Esophagus mucosa (tissue), 1 donor: ENCODE measurements at regions not wholly inside any gene's neighbourhood (a gene's known extent, or its start where the extent isn't known, plus 50 kb on each side); places are given as distances from the start of the nearest gene placed in this dataset.

Experiments
- ATAC-seq: fragments of 200-7000 bp; cut with Tn5 transposase; one replicate; pipeline ENCODE4 v1.9.1; 2020
- donor health status: DM: yes; HTN: yes; CAD: no.

GRCh38 chr14:34122081-34122480 lies 171.2 kb upstream of the EGLN3 start:
- ATAC-seq: no peak

DNA sequence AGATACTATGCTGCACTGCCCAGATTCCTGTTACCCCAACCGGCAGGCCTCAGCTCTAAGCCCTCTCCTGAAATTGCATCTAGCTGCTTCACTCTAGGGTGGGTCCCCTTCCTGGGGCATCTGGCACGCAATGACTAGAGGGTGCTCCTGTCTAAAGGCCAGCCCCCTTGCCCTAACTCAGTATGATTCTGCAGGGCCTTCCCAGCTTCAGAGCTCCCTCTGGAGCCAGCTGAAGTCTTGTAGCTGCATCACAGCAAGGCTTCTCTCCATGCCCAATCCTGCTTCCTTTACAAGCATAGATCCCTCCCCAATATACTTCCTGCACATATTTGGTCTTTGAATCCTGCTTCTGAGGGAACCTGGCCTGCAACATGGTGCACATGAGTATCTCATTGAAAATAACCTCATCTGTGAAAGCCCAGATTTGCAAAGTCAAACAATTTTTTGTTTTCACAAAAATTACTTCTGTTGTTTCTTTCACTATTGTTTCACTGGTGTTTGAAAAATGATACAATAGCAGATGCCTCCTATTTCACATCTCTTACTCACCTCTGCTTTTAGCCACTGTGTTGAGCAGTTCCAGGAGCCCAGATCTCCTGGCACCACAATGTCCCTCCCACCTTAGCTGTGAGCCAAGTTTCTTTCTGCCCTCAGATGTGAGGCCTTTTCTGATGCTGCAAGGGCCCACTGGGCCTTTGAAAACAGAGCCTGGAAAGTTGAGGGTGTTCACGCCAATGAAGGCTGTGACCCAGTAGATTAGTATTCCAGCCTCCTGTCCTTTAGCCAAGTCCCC lies 169.5 kb upstream of the EGLN3 start:
- ATAC-seq: no peak

GRCh38 chr14:34119107-34119858 lies 168.4 kb upstream of the EGLN3 start:
- no peak for ATAC-seq

DNA sequence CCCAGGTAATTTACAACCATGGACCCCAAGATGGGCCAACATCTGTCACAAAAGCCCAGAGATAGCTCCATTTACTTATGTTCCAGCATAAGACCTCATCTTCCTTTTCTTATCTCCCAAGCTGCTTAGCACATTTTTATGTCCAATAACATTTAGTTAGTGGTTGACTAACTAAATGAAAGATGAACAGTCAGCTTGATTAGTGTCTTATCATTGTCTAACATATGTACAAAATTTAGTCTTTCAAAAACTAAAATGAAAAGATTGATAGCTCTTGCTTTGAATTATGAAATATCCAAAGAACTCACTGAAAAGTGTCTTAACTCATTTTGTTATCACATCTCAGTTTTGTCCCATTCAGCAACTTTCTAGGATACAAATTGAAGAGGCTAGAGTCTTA lies 163.1 kb upstream of the EGLN3 start:
- ATAC-seq: no peak

DNA sequence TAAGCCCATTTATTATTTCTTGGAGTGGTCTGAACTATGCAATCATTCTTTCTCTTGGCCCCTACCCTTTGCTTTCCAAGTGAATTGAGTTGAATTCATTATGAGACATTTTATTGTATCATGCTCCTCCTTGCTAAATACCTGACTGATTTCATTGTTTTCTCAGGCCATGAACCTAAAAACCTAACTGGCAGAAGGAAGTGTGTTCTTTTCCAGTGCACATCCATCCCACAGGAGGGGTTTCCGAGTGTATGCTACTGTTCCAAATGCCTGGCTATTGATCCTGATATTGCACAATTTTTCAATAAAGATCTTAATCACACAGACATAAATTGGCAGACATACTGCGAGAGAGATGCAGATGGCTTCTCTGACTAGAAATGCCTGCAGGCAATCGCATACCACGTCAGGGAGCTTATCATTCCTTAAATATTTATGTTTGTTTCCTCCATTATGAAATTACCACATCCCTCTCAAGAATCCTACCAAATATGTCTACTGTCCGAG lies 162.2 kb upstream of the EGLN3 start:
- no peak for ATAC-seq

DNA sequence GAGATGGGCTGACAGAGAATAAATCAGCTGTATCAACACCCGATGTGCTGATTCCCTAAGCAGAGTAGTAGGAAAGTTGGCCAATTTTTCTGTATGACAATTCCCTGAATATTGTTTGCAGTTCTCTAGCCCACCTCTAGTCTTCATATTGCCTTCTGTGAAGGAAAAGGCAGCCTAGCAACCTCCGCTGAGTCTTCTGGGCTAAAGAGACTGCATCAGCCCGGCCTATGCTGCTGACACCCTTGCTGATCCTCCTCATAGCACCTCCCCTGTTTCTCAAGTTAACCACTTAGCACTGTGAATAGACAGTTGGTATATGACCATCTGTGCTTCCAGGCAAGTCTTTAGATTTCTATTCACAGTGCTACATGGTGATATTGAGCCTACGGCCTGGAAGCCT lies 161.1 kb upstream of the EGLN3 start:
- ATAC-seq: no peak

- ATAC-seq: no peak
These were observed 160.6 kb upstream of the EGLN3 start for GRCh38 chr14:34111505-34111904.

GRCh38 chr14:34110531-34110930 lies 159.7 kb upstream of the EGLN3 start:
- no peak for ATAC-seq

DNA sequence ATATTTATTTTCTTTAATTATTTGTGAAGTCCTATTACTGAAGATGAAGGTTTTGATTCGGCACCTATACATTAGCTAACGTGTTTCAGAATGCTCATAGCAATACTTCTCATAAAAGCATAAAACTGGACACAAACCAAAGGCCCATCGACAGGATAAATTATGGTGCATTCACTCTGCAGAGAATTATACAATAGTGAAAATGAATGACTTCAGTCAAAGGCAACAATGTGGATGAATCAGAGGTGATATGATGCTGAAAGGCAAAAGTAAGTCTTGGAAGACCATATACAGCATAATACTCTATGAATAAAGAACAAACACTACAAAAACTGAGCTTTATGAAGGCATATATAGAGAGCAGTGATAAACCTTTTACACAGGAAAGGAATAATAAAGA lies 156.6 kb upstream of the EGLN3 start:
- ATAC-seq: no peak

GRCh38 chr14:34106310-34106709 lies 155.4 kb upstream of the EGLN3 start:
- ATAC-seq: no peak

GRCh38 chr14:34104489-34105397 lies 153.9 kb upstream of the EGLN3 start:
- ATAC-seq: no peak

DNA sequence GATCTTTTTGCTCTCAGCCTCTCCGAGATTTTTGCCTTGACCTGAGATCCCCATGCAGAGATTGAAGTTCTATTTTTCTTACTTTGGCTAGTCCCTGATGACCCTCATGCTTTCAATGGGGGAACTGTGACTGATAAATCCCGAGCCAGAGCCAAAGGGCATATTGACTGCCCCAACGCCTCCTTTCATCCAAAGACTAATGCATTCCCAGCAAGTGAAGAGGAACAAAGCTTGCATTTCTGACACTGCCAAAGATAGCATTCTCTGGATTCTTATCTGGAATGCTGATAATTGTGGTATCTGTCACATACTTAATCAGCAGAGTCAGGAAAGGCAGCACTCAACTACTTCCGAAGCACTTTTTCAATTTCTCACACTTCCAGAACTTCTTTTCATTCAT lies 152.3 kb upstream of the EGLN3 start:
- no peak for ATAC-seq

DNA sequence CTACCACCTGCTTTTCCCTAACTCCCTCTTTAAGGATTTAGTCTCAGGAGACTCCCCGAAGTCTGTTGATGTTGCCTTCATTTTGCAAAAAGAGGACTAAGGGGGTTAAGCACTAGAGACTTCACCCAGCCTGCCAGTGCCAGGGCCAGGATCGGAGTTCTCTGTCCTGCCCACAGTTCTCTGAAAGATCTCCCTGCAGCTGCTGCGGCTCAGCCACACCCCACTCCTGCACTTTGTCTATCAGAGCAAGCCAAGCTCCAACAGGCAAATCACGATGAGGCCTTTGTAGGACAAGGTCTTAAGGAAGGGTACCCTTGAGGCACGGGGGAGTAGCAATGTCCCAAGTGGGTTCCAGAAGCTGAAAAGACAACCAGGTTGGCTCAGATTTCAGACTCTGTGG lies 148.8 kb upstream of the EGLN3 start:
- ATAC-seq: no peak

GRCh38 chr14:34098985-34099349 lies 148.1 kb upstream of the EGLN3 start:
- no peak for ATAC-seq

- ATAC-seq: peak; percentile 85
These were observed 147.4 kb upstream of the EGLN3 start for GRCh38 chr14:34098045-34098984.

GRCh38 chr14:34097644-34098043 lies 146.8 kb upstream of the EGLN3 start:
- no peak for ATAC-seq

DNA sequence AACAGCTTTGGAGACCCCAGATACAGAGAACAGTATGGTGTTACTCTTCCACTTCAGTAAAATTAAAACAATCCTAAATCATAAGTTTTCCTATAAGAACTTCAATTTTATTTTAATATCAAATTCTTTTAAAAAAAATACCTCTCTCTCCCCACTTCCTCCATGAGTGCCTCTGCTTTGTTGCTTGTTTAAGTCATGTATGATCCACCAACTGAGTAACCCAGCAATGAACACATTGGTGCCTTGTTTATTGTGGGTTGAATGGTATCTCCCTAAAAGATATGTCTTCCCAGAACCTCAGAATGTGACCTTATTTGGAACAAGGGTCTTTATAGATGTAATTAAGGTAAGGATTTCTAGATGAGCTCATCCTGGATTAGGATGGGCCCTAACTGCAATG lies 143.5 kb upstream of the EGLN3 start:
- no peak for ATAC-seq

GRCh38 chr14:34093883-34094282 lies 143.0 kb upstream of the EGLN3 start:
- no peak for ATAC-seq

GRCh38 chr14:34090451-34090850 lies 139.6 kb upstream of the EGLN3 start:
- ATAC-seq: no peak

DNA sequence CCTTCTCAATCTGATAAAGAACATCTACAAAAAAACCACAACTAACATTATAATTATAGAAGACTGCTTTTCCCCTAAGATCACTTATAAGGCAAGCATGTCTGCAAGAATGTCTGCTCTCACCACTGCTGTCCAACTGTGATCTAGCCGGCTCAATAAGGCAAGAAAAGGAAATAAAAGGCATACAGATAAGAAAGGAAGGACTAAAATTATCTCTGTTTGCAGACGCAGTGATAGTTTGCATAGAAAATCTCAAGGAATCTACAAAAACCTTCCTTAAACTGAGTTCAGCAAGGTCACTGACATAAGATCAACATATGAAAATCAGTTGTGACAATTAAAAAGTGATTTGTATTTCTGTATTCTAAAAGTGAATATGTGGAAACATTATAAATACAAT lies 138.0 kb upstream of the EGLN3 start:
- no peak for ATAC-seq

DNA sequence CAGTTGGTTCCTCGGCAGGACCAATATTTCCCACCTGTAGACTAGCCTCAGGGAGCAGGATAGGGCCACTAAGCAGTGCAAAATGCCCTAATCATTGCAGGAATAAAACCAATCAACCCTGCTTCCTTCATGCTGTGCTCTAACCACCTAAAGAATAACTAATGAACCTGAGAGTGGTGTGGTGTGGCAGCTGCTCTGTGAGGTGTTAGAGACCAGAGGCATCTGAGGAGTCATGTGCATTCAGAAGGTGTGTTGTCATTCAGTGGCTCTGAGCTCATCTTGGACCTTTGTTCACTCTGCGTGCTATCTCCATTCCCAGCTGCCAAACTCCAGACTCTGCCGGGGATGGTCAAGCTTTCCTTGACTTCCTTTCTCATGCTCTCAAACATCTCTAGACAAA lies 136.7 kb upstream of the EGLN3 start:
- ATAC-seq: no peak

DNA sequence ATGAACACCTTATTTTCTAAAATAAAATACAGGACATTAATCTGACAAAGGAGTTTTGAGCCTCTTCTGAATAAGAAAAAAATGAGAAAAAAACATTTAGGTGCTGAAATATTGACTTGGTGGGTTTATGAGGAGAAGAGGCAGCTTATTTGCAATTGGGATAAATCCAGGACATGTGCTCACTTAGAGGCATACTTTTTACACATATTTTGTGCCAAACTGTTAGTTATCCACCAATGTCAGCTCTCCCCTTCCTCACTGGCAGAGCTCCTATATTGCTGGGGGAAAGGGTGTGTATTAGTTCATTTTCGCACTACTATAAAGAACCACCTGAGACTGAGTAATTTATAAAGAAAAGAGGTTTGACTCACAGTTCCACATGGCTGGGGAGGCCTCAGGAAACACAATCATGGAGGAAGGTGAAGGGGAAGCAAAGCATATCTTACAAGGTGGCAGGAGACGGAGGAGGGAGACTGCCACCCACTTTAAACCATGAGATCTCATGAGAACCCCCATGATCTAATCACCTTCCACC lies 135.4 kb upstream of the EGLN3 start:
- ATAC-seq: no peak
